ENCODE measurements at regions not wholly inside any gene's neighbourhood (a gene's known extent, or its start where the extent isn't known, plus 50 kb on each side); places are given as distances from the start of the nearest gene placed in this dataset.
"Not testable (repeated sequence)": the region's sequence is repeated elsewhere in the genome, so short reads cannot be mapped to it uniquely, and the experiment has no call there.

- no peak for DNase-seq (ENCODE audit: low spot score)
- intact Hi-C loops (cut with DNase I) = no loop called here
Observed at GRCh38 chr2:234378440-234378839, 118.4 kb downstream of the ARL4C start.

GRCh38 chr2:234377761-234378391 is 119.0 kb downstream of the ARL4C start:
- intact Hi-C loops (cut with DNase I) = no loop called here
- DNase-seq (ENCODE audit: low spot score) = no peak

- no peak for DNase-seq (ENCODE audit: low spot score)
- intact Hi-C loops (cut with DNase I) = no loop called here
Observed at GRCh38 chr2:234376229-234376628, 120.7 kb downstream of the ARL4C start.

GRCh38 chr2:234375176-234375880 is 121.6 kb downstream of the ARL4C start:
- no peak for DNase-seq (ENCODE audit: low spot score)
- intact Hi-C loops (cut with DNase I) = no loop called here

- no peak for DNase-seq (ENCODE audit: low spot score)
- intact Hi-C loops (cut with DNase I) = no loop called here
Observed at GRCh38 chr2:234374736-234375135, 122.1 kb downstream of the ARL4C start.

GRCh38 chr2:234374150-234374508 is 122.8 kb downstream of the ARL4C start:
- intact Hi-C loops (cut with DNase I) = no loop called here
- DNase-seq (ENCODE audit: low spot score) = no peak

- intact Hi-C loops (cut with DNase I) = no loop called here
- DNase-seq (ENCODE audit: low spot score) = no peak
Observed at GRCh38 chr2:234373481-234374149, 123.3 kb downstream of the ARL4C start.

GRCh38 chr2:234373060-234373459 is 123.8 kb downstream of the ARL4C start:
- DNase-seq (ENCODE audit: low spot score) = no peak
- intact Hi-C loops (cut with DNase I) = no loop called here

GRCh38 chr2:234372506-234372905 is 124.4 kb downstream of the ARL4C start:
- intact Hi-C loops (cut with DNase I) = no loop called here
- no peak for DNase-seq (ENCODE audit: low spot score)

- intact Hi-C loops (cut with DNase I) = no loop called here
- DNase-seq (ENCODE audit: low spot score) = no peak
Observed at GRCh38 chr2:234368861-234369261, 128.0 kb downstream of the ARL4C start.

- DNase-seq (ENCODE audit: low spot score) = no peak
- intact Hi-C loops (cut with DNase I) = no loop called here
Observed at GRCh38 chr2:234366891-234367290, 130.0 kb downstream of the ARL4C start.

GRCh38 chr2:234364661-234365060 is 132.2 kb downstream of the ARL4C start:
- intact Hi-C loops (cut with DNase I) = no loop called here
- no peak for DNase-seq (ENCODE audit: low spot score)

- DNase-seq (ENCODE audit: low spot score) = no peak
- intact Hi-C loops (cut with DNase I) = no loop called here
Observed at GRCh38 chr2:234363647-234364294, 133.1 kb downstream of the ARL4C start.

- intact Hi-C loops (cut with DNase I) = no loop called here
- no peak for DNase-seq (ENCODE audit: low spot score)
Observed at GRCh38 chr2:234363011-234363487, 133.8 kb downstream of the ARL4C start.

GRCh38 chr2:234360313-234360975 is 136.4 kb downstream of the ARL4C start:
- DNase-seq (ENCODE audit: low spot score); intact Hi-C loops (cut with DNase I): not testable (repeated sequence)

- intact Hi-C loops (cut with DNase I) = no loop called here
- DNase-seq (ENCODE audit: low spot score) = no peak
Observed at GRCh38 chr2:234357666-234358065, 139.2 kb downstream of the ARL4C start.

- intact Hi-C loops (cut with DNase I) = no loop called here
- no peak for DNase-seq (ENCODE audit: low spot score)
Observed at GRCh38 chr2:234355808-234356365, 141.0 kb downstream of the ARL4C start.

- intact Hi-C loops (cut with DNase I) = no loop called here
- DNase-seq (ENCODE audit: low spot score) = no peak
Observed at GRCh38 chr2:234355021-234355720, 141.7 kb downstream of the ARL4C start.

GRCh38 chr2:234352270-234352669 is 144.6 kb downstream of the ARL4C start:
- DNase-seq (ENCODE audit: low spot score) = no peak
- intact Hi-C loops (cut with DNase I) = no loop called here

Measured in cardiac septum (tissue), 1 donor.